ENCODE measurements at regions not wholly inside any gene's neighbourhood (a gene's known extent, or its start where the extent isn't known, plus 50 kb on each side); places are given as distances from the start of the nearest gene placed in this dataset.
"Not testable (repeated sequence)": the region's sequence is repeated elsewhere in the genome, so short reads cannot be mapped to it uniquely, and the experiment has no call there.

DNA sequence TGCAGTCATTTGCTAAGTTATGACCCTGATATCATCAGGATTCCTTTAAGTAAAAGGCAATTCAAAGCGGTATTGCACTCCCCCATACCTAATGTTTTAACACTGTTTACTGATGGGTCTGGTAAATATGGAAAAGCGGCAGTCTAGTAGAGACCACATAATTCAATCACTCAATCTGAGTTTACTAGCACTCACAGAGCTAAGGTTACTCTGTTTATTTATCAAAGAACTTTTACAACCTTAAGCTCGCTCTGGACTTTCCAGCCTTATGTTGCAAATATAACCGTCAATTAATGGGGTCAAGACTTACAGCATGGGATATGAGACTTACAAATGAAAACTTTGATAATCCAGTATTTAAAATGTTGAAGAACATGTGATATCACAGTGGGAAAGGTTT, 124.5 kb upstream of the ZCCHC13 start:
- no peak for DNase-seq

DNA sequence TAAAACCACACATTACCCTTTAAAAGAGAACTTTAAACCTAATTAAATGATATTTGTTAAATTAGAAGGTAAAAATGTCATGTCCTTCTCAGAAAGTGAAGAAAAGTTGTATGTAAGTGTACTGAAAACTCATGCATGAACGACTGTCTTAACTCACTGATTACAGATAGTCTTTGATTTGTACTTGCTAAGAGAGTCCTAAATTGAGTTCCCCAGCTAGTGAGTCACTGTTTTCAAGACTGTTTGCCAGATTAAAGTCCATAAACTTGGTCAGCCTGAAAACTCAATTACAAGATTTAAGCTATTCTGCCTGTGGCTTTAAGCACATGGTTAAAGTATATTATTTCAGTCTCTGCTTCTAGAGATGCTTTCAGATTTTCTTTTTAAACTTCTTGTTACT, 124.9 kb upstream of the ZCCHC13 start:
- no peak for DNase-seq

DNA sequence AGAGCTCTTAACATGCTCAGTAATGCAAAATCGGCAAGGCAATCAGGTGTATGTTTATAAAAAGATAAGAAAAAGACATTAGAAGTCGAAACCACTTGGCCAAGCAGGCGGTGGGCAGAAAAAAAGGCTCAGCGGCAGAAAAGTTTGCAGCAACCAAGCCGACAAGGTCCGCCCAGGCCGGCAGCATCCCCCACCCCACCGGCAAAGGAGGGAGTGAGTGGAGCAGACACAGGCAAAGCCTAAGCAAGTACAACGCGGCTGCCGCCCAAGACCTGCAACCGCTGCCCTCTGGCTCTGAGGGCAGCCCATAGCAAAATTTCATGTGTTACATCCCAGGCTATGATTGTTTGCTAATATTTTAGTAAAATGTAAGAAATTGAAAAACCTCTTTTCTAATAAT, 125.4 kb upstream of the ZCCHC13 start:
- DNase-seq, result no peak

DNA sequence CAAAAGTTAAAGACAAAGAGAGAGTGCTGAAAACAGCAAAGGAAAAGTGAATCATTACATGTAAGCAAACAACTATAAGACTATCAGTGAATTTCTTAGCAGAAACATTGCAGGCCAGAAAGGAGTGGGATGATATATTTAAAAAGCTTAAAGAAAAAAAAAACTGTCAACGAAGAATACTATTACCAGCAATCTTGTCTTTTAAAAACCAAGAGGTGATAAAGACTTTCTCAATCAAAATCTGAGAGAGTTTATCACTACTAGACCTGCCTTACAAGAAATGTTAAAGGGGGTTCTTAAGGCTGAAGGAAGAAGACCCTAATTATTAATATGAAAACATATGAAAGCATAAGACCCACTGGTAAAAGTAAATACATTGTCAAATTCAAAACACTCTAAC, 132.5 kb upstream of the ZCCHC13 start:
- DNase-seq, result no peak

DNA sequence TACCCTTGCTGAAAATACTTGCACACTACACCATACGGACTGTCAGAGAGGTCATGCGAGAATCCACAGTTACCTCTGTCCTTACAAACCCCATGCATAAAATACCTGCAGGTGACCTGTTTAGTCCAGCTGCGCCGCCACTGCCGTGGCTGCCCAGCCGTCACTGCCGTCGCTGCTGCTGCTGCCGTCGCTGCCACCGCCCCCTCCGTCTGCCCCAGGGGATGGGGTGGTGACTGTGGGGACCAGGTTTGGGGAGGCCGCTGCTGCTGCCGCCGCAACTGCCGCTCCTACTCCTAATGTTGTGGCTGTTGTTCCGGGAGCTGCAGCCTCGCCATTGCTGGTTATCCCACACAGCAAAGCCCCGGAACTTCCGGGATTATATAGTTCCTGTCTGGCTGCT, 141.8 kb upstream of the ZCCHC13 start:
- no peak for DNase-seq

DNA sequence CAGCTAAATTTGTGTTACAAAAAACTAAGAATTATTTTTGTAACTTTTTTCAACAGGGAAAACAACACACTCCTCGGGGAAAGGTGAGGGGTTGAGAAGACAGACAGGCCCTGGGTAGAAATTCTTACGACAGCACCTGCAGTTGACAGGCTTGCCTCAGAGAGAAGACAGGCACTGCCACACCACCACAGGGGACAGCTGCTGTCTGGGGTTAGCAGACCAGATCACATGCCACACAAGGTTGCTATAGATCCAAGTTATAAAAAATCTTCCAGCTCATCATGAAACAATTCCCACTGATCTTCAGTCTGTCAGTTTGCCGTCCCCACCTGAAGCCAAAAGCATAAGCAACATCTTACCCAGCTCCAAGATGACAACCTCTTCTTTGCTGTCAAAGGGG, 143.2 kb upstream of the ZCCHC13 start:
- no peak for DNase-seq

DNA sequence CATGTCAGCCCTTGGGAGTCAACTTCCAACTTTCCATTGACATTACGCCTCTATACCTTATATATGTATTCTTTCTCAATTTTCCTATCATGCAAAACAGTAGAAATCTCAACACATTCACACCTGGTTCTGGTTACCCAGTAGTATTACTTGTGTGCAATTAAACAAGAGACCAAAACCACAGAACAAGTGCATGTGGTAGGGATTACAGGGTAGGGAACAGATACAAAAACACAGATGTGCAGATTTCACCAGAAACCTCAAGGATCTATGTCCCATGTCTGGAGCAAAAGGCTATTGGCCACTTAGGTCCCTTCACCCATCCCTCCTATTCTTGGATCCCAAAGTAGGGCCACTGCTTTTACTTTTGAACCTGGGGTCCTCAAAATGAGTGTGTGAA, 143.6 kb upstream of the ZCCHC13 start:
- no peak for DNase-seq

DNA sequence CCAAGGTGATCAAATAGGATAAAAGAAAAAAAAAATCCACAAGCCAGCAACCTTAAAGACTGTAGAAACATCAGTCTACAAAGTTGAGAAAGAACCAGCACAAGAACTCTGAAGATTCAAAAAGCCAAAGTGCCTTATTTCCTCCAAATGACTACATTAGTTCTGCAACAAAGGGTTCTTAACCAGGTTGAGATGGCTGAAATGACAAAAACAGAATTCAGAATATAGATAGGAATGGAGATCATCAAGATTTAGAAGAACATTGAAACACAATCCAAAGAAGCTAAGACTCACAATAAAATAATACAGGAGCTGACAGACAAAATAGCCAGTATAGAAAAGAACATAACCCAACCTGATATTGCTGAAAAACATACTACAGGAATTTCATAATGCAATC, 156.5 kb upstream of the ZCCHC13 start:
- no peak for DNase-seq

DNA sequence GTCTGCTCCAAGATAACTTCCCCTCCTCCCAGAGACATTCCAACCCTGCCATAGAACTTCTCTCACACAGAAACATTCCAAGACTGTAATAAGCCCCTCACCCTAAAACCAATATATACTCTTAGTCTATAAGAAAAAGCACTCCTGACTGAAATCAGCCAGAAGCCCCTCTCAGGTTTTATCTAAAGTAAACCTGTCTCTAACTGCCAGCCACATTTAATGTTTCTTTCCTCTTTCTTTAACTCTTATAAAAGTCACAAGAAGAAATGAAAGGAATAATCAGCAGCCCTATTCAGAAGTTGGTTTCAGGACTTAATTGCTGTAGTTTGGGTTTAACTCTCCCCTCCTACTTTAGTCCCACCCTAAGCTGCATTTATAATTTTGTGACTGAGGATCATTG, 165.0 kb upstream of the ZCCHC13 start:
- no peak for DNase-seq

DNA sequence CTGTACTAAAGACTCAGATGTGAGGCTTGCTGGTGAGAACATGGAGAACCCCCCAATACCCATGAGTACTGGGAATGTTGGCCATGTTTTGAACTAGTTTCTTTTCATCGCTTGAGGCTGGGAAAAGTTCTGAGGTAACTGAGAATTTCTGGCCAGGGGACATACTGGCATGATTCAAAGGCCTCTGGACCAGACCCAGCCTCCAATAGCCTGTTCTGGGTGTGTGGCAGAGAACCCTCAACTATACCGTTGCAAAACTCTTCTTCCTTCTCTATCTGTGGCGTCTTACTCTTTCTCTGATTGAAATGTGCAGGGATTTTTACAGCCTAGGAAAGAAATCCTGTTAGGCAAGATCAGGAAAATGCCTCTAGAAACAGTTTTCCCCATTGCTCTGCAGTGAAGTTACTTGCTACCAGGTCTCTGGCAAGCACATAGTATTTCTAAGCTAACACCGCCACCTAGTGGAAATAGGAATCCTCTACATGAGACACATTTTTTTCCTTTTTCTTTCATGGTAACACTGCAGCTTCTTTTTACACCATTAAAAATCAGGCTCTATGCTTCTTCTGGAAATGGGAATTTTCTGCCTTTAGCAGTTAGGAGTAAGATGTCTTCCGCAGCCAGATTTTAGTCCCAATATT, 170.7 kb upstream of the ZCCHC13 start:
- peak; percentile 7 for DNase-seq

DNA sequence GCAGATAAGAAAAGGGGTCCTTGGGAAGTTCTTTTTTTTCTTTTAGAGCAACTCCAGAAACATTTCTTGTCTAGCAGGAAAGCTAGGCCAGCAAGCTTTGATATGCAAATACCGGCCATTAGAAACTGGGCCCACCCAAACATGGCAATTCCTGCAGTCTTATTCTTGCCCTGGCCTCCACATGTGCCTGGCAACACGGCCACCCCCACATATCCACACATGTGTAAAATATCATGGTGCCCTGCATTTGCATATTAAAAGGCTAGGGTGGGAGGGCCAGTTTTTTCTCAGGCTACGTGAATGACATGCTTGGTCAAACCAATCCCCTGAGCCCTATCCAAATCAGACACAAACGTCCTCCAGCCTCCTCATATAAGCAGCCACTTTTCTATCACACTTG, 171.7 kb upstream of the ZCCHC13 start:
- DNase-seq, result no peak

DNA sequence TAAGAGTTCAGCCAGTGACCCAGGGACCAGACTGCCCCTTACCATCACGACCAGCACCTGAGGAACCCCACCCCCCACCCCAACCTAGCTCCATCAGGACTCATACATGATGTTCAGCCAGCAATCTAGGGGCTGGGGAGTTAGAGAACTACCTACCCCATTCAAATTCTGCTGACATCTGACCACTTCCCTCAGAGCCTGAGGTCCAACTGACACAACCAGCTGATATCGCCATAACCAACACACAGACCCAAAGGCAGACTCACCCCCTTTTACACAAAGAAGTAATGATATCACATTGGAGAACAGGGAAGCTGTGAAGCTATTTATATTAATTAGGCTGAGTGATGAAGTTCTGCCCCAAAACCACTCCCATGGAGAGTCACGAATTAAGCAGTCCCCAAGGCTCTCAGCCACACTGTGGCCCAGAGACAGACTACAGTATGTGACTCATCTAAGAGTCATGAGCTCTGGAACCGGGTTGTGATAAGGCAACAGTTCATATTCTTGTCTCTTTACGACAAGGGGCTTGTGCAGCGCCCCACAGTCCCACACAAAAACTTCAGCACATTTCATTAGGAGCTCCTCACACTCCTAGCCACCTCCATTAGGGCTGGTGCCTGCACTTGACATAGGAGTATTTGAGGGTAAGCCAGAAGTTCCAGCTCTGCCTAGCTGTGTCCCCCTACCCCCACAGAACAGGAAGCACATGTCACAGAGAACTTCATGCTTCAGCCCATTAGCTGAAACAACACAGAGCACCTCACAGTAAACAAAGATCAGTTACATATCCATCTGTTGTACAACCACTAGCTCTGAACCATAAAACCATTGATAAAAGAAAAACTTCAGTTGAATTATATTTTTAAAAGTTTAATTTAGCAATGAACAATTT, 184.7 kb upstream of the ZCCHC13 start:
- DNase-seq, result no peak

DNA sequence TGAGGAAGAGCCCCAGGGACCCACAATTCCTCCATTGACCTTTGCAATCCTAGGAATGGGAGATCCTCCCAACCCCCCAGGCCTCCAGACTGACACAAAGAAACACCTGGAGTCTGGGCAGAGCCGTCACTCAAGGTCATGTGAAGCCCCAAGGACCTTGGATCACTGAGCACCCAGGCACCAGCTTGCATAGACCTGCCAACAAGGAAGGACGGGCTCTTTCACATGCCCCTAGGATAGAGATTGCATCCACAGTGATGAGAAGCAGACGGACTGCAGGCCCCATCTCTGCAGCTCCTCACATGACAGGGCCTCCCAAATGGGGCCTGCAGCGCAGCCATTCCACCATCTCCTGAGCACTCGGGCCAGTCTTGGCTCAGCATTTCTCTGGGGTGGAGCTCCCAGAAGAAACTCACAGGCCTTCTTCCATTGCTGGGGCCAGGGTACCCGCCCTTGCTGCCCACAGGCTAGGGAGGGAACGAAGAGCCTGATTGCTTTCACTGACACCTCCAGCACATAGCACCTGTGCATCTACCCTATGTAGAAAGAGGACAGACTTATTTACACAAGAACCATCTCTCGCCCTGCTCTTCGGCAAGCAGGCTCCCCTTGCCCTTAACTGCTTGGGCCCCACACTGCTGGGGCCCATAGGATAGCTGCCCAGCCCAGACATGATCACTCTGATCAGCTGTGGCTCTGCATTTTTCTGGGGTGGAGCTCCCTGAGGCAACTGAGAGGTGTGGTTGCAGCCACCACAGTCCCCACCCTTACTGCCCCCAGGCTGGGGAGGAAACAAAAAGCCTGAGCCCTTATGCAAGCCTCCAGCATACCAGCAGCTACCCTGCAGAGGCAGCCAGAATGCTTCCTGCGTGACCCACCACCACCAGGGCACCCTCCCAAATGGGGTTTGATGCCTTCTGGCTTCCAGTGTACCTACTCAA, 185.7 kb upstream of the ZCCHC13 start:
- no peak for DNase-seq

DNA sequence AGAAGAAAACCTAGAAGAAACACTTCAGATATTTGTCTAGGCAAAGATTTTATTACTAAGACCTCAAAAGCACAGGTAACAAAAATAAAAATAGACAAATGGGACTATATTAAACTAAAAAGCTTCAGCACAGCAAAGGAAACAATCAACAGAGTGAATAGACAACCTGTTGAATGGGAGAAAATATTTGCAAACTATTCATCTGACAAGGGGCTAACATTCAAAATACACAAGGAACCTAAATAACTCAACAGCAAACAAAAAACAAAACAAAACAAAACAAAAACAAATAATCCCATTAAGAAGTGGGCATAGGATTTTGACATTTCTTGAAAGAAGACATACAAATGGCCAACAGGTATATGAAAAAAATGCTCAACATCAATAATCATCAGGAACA, 192.7 kb upstream of the ZCCHC13 start:
- DNase-seq, result no peak

DNA sequence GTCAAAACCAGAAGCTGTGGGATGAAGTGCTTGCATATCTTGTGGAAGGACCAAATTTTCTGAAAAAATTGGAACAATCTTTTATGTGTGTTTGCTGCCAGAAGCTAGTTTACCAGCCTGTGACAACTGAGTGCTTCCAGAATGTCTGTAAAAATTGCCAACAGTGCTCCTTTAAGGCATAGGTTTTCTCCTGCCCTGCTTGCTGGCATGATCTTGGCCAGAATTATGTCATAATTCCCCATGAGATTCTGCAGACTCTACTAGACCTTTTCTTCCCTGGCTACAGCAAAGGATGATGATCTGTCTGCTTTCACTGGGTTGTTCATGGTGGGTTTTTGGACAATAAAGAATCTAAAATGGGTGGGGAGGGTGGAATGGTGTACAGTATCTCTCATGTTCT, 196.3 kb upstream of the ZCCHC13 start:
- DNase-seq, result no peak

DNA sequence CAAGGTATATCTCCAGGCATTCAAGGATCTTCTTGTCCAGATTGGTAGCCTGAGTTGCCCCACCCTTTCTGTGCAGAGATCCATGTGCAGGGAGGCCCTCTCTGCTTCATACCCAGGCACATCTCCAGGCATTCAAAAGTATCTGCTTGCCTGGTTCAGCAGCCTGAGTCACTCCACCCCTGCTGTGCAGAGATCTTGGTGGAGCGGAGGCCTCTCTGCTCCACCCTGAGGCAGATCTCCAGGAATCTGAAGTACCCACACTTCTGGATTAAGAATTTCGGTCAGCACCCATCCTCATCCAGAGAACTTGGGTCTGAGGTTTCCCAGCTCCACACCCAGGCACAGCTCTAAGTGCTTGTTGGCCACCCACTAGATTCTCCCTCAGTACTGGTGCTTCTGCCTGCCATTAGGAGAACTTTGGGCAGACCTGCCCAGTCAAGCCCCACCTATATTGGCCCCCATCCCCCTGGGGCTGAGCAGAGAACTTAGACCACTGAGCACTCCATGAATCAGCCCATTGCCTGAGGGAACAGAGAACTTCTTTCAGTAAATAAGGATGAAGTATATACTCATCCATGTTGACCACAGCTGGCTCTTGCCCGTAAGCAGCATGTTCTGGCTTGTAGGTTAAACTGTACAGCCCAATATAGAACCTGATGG, 199.5 kb upstream of the ZCCHC13 start:
- DNase-seq, result no peak

DNA sequence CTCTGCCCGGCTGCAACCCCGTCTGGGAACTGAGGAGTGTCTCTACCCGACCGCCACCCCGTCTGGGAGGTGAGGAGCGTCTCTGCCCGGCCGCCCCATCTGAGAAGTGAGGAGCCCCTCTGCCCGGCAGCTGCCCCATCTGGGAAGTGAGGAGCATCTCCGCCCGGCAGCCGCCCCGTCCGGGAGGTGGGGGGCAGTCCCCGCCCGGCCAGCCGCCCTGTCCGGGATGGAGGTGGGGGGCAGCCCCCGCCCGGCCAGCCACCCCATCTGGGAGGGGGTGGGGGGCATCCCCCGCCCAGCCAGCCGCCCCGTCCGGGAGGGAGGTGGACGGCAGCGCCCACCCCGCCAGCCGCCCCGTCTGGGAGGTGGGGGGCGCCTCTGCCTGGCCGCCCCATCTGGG, 205.6 kb upstream of the ZCCHC13 start:
- not testable (repeated sequence) for DNase-seq

DNA sequence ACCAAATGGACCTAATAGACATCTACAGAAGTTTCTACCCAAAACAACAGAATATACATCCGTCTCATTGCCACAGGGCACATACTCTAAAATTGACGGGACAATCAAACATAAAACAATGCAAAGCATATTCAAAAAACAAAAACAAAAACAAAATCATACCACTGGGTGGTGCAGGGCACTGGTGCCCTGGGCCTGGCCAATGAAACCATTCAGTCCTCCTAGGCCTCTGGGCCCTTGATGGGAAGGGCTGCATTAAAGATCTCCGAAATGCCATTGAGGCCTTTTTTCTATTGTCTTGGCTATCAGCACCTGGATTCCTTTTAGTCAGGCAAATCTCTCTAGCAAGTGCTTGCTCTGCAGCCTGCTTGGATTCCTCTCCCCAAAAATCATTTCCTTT, 213.9 kb upstream of the ZCCHC13 start:
- no peak for DNase-seq

DNA sequence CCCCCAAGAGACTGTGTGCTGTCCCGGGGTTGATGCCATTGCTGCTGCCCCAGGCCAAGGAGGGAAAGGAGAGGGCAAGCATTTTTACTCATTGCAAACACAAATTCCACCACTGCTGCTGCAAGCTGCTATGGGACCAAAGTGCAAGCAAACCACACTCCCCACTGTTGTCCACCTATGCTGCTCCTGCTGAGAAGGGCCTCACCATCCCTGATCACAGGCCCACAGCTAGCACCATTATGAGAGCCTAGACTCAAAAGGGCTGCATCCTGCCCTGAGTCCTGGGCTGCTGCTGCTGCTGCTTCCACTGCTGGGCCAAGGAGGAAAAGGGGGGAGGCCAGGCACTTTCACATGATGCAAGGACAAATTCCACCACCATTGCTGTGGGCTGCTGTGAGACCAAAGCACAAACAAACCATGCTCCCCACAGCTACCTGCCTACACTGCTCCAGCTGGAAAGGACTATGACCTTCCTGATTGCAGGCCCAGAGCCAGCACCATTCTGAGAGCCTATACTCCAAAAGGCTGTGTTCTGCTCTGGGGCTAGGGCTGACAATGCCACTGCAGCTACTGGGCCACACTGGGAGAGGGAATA, 218.2 kb upstream of the ZCCHC13 start:
- DNase-seq, result no peak

DNA sequence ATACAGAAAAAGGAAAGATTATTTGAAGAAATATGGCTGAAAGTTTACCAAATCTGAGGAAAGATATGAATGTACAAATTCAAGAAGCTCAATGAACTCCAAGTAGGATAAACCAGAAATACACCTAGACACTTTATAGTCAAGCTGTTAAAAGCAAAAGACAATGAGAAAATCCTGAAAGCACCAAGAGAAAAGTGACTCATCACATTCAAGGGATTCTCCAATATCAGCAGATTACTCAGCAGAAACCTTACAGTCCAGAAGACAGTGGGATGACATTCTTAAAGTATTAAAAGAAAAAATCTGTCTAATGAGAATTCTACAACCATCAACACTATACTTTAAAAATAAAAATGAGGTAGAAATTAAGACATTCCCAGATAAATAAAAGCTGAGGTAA, 223.8 kb upstream of the ZCCHC13 start:
- DNase-seq, result no peak

DNA sequence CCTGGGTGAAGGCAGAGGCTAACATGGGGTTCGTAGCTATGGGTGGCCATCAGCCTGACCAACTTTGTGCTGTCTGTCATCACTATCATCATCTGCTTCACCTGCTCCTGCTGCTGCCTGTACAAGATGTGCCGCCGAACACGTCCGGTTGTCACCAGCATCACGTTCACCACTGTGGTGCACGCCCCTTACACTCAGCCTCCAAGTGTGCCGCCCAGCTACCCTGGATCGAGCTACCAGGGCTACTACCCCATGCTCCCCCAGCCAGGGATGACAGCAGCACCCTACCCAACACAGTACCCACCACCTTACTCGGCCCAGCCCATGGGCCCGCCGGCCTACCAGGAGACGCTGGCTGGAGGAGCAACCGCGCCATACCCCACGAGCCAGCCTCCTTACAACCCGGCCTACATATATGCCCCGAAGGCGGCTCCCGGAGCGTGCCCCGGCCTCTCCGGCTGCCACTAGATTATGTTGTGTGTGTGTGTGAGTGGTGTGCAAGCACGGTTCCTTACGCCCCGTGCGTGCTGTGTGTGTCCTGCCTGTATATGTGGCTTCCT, 213.4 kb upstream of the XIST start:
- no peak for DNase-seq
